ENCODE measurements at regions not wholly inside any gene's neighbourhood (a gene's known extent, or its start where the extent isn't known, plus 50 kb on each side); places are given as distances from the start of the nearest gene placed in this dataset.

DNA sequence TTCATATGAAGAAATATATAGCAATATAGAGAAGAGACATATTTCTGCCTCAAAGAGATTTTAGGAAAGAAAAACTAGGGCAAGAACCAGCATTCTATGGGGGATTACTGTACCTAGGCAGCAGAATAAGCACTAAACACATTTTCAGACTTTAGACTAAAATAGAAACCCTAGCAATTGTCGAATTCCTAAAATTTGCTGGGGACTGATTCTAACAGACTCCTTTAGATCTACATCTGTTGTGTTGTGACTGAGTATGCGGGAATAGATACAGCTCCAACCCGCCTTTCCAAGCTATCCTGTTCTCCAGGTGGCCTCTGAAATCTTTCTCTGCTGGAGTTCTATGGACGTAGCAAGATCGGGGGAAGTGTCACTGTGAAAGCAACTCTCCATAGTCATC is 482.2 kb downstream of the NTRK2 start:
- TF ChIP-seq, protein P1, sequence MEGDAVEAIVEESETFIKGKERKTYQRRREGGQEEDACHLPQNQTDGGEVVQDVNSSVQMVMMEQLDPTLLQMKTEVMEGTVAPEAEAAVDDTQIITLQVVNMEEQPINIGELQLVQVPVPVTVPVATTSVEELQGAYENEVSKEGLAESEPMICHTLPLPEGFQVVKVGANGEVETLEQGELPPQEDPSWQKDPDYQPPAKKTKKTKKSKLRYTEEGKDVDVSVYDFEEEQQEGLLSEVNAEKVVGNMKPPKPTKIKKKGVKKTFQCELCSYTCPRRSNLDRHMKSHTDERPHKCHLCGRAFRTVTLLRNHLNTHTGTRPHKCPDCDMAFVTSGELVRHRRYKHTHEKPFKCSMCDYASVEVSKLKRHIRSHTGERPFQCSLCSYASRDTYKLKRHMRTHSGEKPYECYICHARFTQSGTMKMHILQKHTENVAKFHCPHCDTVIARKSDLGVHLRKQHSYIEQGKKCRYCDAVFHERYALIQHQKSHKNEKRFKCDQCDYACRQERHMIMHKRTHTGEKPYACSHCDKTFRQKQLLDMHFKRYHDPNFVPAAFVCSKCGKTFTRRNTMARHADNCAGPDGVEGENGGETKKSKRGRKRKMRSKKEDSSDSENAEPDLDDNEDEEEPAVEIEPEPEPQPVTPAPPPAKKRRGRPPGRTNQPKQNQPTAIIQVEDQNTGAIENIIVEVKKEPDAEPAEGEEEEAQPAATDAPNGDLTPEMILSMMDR (IDR thresholded peaks at IDR 0.05) = no peak
- TF ChIP-seq POLR2AphosphoS5 (IDR thresholded peaks at IDR 0.05; ENCODE audit: low read depth, low read length) (no peak), SIN3A (IDR thresholded peaks at IDR 0.05; ENCODE audit: borderline replicate concordance, insufficient read depth, low read depth, low read length) (no peak), TCF7L2 (IDR thresholded peaks at IDR 0.05; ENCODE audit: low read depth, low read length) (no peak)
